Activated CD4-positive, alpha-beta T cell treated with anti-CD3 and anti-CD28 coated beads, Interleukin-2, amount 50 U/mL, for 4 hours (primary cell): ENCODE measurements at regions not wholly inside any gene's neighbourhood (a gene's known extent, or its start where the extent isn't known, plus 50 kb on each side); places are given as distances from the start of the nearest gene placed in this dataset.
"Not testable (repeated sequence)": the region's sequence is repeated elsewhere in the genome, so short reads cannot be mapped to it uniquely, and the experiment has no call there.

Experiments
- DNase-seq, 2 experiments: peaks; one replicate each; pipeline ENCODE4 v3.0.0-alpha.2; 2020

- not testable (repeated sequence) for DNase-seq
Observed at GRCh38 chr6:22171006-22171405, 125.8 kb downstream of the PRL start.

DNA sequence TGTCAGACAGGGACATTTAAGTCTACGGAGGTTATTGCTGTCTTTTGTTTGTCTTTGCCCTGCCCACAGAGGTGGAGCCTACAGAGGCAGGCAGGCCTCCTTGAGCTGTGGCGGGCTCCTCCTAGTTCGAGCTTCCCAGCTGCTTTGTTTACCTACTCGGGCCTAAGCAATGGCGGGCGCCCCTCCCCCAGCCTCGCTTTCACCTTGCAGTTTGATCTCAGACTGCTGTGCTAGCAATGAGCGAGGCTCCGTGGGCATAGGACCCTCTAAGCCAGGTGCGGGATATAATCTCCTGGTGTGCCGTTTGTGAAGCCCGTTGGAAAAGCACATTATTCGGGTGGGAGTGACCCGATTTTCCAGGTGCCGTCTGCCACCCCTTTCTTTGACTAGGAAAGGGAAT is 125.0 kb downstream of the PRL start:
- not testable (repeated sequence) for DNase-seq

- DNase-seq: no peak
Observed at GRCh38 chr6:22173311-22173710, 123.5 kb downstream of the PRL start.

DNA sequence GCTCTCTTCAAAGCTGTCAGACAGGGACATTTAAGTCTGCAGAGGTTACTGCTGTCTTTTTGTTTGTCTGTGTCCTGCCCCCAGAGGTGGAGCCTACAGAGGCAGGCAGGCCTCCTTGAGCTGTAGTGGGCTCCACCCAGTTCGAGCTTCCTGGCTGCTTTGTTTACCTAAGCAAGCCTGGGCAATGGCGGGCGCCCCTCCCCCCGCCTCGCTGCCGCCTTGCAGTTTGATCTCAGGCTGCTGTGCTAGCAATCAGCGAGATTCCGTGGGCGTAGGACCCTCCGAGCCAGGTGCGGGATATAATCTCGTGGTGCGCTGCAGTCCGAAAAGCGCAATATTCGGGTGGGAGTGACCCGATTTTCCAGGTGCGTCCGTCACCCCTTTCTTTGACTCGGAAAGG is 116.6 kb downstream of the PRL start:
- DNase-seq: not testable (repeated sequence)

DNA sequence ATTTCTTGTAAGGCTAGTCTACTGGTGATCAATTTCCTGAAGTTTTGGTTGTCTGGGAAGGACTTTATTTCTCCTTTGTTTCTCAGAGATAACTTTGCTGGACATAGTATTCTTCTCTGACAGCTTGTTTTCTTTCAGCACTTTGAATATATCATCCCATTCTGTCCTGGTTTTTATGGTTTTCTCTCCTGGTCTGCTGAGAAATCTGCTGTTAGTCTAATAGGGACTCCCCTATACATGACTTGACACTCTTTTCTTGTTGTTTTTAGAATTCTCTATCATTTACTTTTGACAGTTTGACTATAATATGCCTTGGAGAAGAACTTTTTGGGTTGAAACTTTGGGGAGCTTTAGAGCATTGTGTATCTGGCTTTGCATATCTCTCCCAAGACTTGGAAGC is 112.5 kb downstream of the PRL start:
- DNase-seq: no peak

- DNase-seq: no peak
Observed at GRCh38 chr6:22189946-22190345, 106.9 kb downstream of the PRL start.

GRCh38 chr6:22194188-22194921 is 102.5 kb downstream of the PRL start:
- DNase-seq: no peak

- DNase-seq: no peak
Observed at GRCh38 chr6:22199771-22200170, 97.1 kb downstream of the PRL start.

- DNase-seq: no peak
Observed at GRCh38 chr6:22204153-22204552, 92.7 kb downstream of the PRL start.

DNA sequence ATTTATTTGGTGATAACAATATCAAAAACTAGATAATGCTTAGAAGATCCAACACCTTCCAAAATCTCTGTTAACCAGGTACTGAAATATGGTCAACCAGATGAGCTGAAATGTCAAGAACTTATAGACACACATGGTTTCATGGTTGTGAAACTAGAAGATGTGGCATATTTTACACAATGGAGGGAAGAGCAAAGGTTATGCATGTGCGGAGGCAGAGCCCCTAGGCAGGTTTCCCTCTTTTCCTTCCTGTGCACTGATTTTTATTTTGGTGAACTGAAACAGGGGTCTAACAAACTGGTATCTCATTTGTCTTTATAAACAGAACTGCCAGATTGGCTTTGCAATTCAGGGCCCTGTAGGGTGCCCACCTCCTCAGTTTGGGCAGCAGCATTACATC is 91.6 kb downstream of the PRL start:
- no peak for DNase-seq

DNA sequence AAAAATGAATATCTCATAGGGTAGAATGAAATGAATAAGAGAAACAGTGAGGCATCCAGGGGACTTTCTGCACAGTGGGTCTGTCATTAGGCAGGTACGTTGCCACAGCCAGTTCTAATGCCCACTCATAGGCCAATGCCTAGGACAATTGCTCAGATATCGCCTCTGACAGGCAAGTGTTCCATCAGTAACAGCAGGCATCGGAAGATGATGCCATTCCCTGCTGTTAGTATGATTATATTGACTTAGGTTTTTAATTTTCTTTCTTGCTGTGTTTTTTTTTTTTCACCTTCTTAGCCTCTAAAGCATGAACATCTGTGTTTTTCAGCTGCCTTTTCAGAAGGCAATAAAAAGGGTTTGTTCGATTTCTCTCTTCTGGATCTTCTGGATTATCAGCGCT is 90.7 kb downstream of the PRL start:
- no peak for DNase-seq

DNA sequence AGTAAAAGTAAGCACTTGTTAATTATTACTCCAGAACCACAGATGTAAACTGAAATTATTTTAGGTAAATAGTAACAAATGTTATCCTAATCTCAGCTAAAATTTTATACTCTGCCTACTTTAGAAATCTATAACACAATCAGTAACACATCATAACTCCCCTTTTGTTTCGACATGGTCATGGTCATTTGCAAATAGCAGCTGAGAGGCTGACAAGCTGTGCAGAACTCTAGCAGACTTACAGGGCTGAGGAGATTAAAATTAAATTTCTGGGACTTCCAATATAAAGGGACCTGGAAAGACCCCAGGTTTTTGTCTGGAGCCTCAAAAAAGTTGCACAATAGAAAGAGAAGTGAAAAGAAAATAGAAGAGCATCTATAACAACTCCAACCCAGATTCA is 88.8 kb downstream of the PRL start:
- DNase-seq: no peak

DNA sequence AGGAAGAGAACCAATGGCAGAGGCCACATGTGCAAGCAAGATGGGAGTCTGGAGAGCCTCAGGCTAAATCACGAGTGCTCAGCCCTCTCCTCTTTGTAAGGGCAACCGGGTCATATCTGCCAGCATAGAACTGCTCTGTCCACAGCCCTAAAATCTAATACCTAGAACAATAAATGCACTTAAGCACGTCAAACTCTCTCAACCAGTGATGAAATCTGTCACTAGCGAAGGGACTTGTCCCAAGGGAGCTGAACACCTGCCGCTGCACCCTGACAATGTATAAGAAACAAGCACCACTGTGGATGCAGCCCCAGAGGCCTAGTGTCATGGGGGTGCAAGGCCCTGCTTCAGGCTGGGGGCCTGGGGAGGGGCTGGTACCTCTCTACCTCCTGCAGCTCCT is 82.5 kb downstream of the PRL start:
- no peak for DNase-seq

DNA sequence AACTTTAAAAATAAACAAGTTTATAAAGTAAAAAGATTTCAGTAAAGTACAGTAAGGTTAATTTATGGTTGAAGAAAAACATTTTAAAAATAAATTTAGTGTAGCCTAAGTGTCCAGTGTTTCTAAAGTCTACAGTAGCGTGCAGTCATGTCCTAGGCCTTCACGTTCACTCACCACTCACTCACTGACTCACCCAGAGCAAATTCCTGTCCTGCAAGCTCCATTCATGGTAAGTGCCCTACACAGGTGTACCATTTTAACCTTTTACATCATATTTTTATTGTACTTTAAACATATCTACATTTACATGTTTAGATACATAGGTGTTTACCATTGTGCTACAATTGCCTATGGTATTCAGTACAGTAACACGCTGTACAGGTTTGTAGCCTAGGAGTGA is 81.4 kb downstream of the PRL start:
- not testable (repeated sequence) for DNase-seq

DNA sequence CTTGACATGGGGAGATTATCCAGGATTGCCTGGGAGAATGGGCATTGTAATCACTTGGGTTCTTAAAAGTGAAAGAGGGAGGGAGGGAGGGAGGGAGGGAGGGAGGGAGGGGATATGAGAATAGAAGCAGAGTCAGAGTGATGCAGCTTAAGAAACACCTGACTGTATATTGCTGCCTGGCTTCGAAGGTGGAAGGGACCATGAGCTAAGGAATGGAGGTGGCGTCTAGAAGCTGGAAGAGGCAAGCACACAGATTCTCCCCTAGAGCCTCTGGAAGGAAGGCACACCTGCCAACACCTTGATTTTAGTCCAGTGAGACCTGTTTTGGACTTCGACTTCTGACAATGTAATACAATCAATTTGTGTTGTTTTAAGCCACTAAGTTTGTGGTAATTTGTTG is 78.4 kb downstream of the PRL start:
- DNase-seq: no peak

- DNase-seq: no peak
Observed at GRCh38 chr6:22219925-22220324, 76.9 kb downstream of the PRL start.

DNA sequence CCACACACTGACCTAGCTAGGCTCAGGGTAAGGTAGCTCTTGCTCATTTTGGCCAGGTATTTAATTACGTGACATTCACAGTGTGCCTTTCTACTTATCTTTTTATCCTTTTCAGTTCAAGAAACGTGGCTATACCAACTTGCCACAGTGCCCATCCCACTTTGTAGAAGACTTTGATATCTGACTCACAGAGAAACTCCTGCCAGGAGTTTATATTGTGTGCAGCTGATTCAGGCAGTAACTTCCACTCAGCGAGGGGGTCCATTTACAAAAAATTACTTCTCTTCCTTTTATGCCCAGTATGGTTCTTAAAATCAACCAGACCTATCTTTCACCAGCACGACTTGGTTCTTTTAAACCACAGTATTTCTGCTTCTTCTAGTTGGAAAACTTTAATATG is 75.6 kb downstream of the PRL start:
- no peak for DNase-seq

- DNase-seq: no peak
Observed at GRCh38 chr6:22221630-22222029, 75.2 kb downstream of the PRL start.

GRCh38 chr6:22222469-22222868 is 74.4 kb downstream of the PRL start:
- no peak for DNase-seq

GRCh38 chr6:22227824-22228610 is 68.8 kb downstream of the PRL start:
- no peak for DNase-seq

- DNase-seq: no peak
Observed at GRCh38 chr6:22231050-22231449, 65.8 kb downstream of the PRL start.

- DNase-seq: no peak
Observed at GRCh38 chr6:22231616-22232015, 65.2 kb downstream of the PRL start.

- no peak for DNase-seq
Observed at GRCh38 chr6:22236626-22237414, 60.0 kb downstream of the PRL start.
